Stimulated activated CD4-positive, alpha-beta T cell treated with anti-CD3 and anti-CD28 coated beads, Interleukin-2, amount 100 ng/mL, for 48 hours (primary cell): ENCODE measurements at regions not wholly inside any gene's neighbourhood (a gene's known extent, or its start where the extent isn't known, plus 50 kb on each side); places are given as distances from the start of the nearest gene placed in this dataset.
"Not testable (repeated sequence)": the region's sequence is repeated elsewhere in the genome, so short reads cannot be mapped to it uniquely, and the experiment has no call there.

Experiments used
- DNase-seq, 2 donors: peaks; one replicate each; pipeline ENCODE4 v3.0.0-alpha.2; 2020

DNA sequence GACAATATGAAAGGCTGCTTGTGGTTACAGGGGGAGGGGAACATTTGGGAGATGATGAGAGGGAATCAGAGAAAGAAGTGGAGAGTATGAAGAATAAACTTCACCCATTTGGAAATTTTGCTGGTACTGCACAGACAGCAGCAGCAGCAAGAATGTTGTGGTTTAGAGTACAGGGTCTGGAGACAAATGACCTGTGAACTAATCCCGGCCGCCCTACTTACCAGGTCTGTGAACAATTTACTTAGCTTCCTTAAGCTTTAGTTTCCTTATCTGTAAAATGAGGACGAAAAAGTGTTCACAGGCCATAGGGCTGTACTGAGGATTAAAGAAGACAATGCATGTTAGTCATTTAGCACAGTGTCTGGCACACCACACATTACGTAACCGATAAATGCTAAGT, 685.4 kb upstream of the CELF4 start:
- DNase-seq = no peak

DNA sequence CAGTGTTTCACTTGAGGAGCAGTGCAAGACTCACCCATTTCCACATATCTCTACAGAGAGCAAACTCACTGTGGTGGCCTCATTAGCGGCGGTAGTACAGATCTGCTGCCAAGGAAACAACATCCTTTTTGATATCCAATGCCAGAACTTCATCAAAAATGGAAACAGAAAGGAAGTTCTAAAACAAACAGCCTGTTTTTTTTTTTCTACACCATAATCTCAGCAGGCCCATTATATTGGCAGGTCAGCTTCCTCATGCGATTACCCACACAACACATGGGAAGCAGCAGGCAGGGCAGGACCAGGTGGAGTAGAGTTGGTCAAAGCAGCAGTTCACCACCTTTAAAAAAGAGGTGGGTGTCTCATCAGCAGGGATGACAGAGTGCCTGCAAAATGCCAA, 678.9 kb upstream of the CELF4 start:
- no peak for DNase-seq

DNA sequence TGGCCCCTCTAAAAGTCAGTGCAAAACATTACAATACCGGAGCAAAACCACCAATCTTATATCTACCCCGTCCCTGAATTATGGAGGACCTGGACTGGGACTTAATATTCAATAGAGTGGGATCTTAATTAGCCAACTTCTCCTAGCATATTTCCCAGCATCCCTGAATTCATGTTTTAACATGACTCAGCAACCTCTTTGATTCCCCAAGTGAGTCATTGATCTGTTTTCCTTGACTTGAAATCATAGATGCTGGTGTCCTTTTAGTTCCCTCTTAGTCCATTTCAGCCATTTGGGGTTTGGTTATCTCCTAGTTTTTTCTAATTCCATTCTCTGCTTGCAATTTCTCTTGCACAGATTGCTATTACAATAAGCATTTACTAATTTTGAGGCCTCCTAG, 677.7 kb upstream of the CELF4 start:
- no peak for DNase-seq

DNA sequence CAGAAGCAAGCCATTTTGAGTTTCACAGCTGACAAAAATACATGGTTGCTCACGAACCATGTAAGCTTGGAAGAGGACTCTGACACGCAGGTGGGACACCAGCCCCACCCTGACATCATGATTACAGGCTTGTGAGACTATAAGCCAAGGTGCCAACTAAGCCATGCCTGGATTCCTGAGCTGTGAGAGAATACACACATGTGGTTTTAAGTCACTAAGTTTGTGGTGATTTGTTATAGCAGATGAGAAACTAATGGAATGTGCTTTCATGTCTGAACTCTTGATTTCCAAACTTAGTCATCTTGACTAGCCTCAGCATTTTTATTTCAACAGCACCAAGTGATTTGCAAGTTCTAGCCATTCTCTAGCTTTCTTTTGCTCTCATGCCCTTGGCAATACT, 676.1 kb upstream of the CELF4 start:
- no peak for DNase-seq

DNA sequence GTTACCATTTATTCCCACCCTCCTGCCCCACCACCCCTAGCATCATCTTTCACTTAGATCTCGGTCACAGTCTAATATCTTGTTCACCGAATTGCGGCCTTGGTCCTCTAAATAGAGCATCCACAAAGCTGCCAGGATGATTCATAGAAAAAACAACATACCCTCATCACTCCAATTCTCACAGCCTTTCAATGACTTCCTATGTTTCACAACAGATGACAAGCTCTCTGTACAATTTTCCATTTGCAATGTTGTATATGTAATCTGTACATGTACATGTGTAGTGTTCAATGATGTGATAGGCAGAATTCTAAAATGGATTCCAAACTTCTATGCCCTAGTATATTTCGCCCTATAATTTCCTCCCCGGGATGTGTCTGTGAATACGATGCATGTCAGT, 675.6 kb upstream of the CELF4 start:
- DNase-seq = no peak

DNA sequence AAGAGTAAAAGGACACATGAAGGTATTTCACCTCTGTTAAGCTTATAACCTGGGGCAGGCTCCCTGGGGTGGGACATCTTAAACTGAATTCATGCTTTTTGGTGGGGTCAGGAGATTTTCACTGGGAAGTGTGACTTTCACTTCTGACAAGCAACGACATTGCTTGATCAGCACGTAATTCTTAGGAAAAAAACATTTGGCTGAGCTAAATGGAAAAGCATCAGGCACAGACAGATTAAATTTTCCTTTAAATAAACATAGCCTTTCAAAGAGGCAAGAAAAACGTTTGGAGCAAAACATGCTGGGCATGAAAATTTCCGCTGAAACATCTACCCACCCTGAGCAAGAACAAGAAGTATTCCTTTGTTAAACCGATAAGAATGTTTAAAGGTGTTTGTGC, 674.0 kb upstream of the CELF4 start:
- DNase-seq = no peak

DNA sequence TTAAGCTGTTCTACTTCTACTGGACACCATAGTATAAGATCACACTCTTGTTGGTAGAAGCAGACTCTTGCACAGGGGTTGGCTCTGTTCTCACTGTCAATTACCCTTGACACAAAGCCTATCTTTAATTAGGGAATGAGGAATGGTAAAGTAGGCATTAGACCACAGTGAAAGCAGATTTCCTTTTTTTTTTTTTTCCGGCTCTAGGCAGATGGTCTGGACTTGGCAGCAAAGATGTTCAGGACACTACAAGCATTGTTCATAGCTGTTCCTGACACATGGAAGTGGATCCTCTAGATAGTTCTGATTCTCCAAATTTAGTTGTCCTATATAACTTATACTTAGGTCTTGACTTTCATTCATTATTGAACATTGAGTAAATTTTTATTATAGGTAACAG, 672.2 kb upstream of the CELF4 start:
- DNase-seq = no peak

DNA sequence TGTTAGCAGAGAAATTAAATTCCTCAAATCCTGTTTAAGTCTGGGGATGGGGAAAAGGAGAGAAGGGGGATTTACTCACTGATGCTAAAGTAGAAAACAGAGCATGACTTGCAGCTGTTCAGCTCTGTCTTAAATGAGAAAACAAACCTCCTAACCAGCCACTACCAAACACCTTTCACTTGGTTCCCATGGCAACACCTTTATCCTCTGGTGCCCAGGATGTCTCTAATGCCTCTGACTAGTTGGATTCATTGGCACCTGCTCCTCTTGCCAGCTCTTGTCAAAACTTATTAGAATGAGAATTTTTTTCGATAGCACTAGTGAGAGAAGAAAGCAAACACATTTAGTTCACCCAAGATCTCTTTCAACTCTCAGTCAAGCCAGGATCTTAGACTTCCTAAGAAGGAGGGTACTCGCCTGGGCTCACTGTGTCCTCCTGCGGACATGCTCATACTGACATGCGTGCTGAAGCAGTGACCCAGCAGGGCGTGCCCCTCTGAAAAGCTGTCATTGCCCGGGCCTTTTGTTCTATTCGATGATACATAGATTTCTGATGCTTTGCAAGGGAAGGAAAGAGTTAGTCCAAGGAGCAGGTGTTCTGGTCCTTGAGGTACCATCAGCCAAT, 656.0 kb upstream of the CELF4 start:
- DNase-seq = no peak

DNA sequence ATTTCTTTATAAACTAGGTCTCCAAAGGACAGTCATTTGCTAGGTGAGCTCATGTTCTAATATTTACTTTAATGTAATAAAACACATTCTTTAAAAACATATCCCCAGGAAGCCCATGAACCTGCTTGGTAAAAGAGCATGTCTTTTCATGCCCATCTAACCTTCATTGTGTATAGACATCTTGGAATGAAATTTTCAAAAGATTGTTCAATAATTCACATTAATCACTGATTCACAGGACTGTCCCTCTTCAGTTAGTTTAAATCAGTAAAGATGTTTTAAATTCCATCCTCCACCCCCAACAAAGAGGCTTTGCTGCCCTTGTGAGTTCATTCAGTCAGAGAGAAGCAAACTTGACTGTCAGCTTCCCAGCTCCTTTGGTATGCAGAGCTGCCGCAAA, 633.4 kb upstream of the CELF4 start:
- no peak for DNase-seq

DNA sequence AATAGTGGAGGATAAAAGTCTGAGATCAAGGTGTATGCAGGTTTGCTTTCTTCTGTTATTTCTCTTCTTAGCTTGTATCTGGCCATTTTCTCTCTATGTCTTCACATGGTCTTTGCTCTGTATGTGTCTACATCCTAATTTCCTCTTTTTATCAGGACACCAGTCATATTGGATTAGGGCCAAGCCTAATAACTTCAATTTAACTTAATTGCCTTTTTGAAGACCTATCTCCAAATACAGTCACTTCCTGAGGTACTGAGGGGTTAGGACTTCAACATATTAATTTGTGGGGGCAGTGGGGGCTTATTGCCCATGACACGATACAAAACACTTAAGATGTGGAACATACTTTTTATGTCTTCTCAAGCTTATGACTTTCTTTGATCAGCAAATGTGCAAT, 632.9 kb upstream of the CELF4 start:
- no peak for DNase-seq

DNA sequence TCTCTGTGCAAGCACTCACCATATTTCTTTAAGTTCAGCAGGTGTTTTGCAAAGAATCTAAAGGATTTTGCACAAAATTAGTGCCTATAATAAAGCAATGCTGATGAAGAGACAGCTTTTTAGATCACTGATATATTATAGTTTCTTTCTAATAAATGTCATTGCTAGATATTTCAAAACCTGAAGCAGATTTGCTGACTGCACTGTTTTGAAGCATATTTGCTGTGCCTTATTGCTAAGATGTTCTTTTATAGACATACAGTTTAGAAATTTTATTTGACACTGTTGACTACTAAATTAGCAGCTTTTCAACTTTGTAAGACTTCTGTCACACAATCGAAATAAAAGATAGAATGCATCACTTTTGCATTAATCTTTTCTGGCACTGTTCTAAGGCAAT, 620.9 kb upstream of the CELF4 start:
- no peak for DNase-seq

DNA sequence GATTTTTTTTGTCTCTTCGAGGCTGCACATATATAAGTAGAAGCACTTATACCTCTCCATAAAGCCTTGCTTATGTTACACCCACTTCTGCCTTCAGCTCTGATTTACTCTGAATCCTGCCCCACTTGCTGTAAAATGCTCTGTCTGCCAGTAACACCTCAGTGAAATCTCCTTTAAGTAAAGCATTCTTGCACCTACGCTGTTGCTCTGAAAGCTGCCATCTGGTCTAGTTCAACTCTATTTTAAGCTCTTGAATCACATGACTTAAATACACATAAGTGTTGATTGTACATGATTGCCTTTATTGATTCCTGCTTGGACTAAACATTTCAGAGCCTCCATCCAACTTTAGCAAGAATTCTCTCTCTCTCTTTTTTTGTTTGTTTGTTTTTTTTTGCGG, 609.0 kb upstream of the CELF4 start:
- no peak for DNase-seq

DNA sequence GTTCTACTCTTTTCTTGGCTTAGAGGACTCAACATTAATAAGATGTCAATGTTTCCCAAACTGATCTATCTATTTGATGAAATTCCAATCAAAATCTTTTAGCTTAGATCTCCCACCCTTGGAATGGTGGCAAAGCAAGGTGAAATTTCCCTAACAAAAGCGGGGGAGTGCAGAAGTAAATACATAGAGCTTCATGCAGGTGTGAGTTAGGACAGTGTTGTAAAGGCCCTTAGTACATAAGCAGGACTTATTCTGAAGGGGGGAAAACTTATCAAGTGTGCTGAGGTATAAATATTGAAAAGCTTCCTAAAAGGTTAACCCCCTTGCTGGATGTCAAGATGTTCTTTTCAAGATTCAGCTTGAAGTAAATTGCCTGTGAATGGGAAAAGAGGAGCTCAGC, 608.6 kb upstream of the CELF4 start:
- no peak for DNase-seq

DNA sequence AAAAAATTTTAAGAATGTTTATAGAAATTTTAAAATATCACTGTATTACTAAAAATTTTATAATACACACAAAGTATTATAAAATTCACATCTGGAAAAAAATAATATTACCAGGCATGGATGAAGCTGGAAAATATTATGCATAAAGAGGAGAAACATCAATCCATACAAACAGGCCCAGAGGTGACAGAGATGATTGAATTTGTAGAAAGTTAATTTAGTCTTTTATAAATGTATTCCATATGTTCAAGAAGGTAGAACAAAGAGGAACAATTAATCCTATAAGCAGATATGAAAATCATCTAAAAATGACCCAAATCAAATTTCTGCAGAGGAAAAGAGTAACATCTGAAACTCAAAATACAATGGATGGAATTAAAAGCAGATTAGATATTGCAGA, 605.2 kb upstream of the CELF4 start:
- DNase-seq = no peak

DNA sequence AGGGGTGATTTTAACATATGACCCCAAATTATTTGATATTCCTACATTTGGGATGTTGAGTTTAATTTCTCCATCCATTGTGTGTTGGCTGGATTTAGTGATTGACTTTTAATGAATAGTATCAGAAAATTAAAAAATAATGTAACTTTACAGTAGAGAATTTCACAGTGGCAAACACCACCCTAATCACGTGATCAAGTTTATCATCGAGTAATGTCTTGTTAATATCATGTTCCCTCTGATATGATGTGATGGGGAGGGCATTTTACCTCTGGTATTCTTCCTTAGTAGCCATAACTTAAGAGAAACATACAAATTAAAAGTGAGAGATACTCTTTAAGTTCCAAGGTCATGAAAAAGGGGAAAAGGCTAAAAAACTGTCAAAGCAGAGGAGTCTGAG, 602.0 kb upstream of the CELF4 start:
- no peak for DNase-seq

DNA sequence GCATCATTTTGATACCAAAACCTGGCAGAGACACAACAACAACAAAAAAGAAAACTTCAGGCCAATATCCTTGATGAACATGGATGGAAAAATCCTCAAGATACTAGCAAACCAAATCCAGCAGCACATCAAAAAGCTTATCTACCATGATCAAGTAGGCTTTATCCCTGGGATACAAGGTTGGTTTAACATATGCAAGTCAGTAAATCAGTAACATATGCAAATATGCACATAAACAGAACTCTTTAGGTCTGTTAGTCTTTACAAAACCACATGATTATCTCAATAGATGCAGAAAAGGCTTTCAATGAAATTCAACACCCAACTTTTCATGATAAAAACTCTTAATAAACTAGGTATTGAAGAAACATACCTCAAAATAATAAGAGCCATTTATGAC, 587.5 kb upstream of the CELF4 start:
- not testable (repeated sequence) for DNase-seq

DNA sequence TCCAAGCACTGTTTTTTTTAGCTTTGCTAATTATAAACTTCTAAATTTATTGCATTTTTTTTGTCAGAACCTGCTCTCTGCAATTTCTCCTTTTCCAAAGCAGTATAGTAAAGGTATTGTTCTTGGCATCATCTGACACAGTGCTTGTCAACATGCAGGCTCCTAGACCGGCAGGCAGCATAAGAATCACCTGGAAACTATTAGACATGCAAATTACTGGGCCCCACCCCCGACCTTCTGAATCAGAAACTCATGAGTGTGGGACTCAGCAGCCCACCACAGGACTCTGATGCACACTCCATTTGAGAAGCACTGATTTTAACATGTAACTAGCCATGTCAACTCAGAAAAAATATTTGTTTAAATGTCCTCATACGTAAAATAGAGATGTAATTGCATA, 551.1 kb upstream of the CELF4 start:
- DNase-seq = no peak

DNA sequence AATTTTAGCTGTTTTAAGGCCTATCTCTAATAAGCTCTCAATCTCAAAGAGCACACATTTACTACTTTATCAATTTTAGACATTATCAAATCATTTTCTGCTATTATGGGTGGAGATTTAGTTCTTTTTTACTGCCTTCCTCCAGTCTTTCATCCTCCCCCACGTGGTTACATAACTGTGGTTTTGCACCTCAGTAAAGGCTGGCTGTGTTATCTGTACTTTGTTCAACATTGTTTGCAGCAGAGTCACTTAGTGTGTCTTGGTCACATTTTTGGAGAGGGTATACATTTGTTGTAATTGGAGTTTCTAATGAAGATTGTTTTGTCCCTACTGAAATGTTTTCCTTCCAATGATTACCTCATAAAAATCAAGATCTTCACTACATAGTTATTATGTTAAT, 549.6 kb upstream of the CELF4 start:
- no peak for DNase-seq

DNA sequence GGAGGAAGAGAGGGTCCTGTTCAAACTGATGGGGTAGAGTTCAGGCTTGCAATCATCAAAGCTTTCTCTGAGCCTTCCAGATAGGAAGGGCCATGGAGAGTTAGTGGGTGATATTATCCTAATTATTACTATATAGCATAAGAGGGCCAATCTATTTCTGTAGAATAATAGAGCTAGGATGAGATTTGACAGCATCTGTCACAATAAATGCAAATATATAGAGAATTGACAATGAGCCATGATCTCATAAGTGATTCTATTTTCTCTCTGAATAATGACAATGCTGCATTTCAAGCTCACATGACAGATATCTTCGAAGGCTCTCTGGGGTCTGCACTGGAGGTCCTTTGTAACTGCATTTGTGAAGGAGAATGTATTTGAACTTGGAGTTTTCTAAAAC, 521.9 kb upstream of the CELF4 start:
- no peak for DNase-seq

DNA sequence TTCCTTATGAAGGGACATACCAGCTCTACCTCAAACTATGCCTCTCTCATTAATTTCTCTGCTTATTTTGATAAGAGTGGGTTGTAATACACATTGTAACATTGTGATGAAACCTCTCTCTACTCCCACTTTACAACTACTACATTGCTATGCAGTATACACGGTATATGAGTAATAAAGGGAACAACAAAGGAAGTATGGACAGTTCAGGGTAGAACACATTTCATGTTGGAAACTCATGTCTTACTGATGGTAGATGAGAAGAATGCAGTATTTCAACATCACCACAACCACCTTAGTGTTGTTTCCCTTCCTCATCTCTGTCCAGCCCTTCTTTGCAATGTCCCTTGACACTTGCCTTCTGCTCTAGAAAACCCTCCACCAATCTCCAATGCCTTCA, 515.9 kb upstream of the CELF4 start:
- no peak for DNase-seq

DNA sequence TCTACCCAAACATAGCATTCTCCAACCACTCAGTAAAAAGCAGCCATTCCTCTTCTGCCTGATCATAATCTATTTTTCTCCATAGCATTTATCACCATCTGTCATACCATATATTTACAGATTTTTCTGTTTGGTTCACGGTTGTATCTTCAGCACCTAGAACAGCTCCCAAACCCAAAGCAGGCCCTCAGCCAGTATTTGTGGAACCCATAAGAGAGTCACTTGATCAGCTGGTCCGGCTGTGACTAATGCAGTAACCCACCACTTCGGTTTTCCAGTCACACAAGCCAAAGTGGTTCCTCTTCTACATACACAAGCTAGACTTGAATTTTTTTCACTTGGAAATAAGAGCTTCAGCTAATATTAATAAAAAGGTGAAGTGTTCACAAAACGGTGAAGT, 511.6 kb upstream of the CELF4 start:
- DNase-seq = no peak

DNA sequence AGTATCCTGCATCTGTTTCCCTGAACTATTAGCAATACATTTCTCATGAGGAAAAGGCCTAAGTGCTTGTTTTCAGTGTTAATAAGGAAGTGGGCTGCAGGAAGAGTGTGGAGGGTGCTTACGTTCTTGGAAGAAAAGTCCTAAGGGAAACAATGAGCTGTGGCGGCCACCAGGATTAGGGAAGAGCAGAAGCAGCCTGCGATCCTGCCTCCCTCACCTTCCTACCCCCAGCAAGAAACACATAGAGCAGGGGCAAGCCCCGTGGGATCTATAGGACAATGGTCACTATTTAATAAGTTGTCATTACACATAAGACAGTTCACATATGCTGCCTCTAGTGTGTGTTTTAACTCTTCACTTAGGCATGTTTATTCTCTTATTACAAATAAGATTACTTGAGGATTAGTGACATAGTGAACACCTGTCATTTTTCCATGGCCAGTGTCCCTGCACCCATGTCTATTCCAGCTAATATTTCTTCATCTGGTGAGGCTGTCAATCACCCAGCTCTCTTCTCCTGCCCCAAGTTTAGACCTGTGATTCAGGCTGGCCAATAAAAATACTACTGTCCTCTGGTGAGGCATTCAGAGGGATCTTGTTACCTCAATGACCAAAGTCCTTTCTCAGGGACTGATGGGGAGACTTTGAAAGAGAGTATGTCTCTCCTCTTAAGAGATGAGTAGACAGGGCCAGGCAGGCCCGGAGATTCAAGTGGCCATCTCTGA, 510.9 kb upstream of the CELF4 start:
- no peak for DNase-seq

DNA sequence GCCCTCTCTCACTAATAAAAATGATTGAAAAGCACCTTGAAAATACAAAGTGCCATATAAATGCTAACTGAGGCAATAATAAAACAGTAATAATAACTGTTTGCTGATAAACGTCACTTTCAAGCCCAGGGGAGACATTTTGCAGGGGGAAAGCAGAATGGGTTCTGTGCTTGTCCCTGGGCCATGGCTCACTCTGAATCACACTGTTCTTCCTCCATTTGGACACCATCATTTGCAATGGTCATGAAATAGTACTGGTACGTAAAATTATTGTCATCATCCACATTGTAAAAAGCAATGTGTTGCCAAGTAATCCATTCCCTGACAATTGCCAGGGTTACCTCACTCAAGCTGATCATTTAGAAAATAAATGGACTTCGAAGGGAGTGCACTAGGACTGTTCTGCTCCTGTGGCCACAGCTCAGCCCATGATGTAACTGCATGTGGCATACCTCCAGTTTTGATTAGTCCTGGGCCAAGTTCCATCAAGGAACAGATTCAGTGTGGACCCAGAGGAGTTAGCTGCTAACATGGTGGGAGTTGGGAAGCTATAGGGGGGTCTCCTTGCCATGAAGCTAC, 508.8 kb upstream of the CELF4 start:
- DNase-seq = no peak

DNA sequence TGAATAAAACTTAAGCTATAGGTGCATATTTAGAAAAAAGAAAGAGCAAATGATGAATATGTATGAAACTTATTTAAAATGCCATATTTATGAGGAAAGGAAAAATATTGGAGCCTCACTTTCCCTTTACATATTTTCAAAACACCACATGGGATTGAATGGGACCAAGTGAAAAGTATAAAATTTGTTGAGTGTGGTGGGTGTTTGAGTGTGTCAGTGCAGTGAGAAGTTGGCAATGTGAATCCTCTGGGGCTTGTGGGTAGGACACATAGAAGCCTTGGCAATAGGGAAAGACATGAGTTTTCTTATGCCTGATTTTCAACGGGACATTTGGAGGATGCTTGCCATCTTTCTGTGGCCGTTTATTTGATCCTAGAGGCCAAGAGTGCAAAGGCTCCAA, 502.2 kb upstream of the CELF4 start:
- no peak for DNase-seq

DNA sequence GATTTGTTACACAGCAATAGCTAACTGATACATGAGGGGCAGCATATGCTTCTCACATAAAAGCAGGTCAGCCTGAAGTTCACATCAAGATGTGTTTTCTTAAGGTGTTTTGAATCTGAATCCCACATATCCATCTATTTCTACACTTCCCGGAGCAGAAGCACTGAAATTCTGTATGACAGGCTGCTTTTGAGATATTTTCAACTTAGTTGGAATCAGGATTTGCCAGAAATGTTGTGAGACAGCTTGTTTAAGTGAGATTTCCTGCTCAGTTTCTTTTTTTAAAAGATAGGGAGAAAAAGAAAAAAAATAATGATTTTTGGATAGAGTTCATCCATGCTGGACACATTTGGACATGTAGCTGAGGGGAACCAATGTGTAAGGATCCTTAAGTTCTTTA, 501.5 kb upstream of the CELF4 start:
- no peak for DNase-seq
